GM19023 (cell line): ENCODE measurements at regions not wholly inside any gene's neighbourhood (a gene's known extent, or its start where the extent isn't known, plus 50 kb on each side); places are given as distances from the start of the nearest gene placed in this dataset.
A peak's percentile ranks its signal among the peaks of the same experiment; 100 is the strongest.
"Not testable (repeated sequence)": the region's sequence is repeated elsewhere in the genome, so short reads cannot be mapped to it uniquely, and the experiment has no call there.

ENCODE experiments used
- ATAC-seq: cut with Tn5 transposase; IDR thresholded peaks from one replicate; pipeline ENCODE4 v1.9.1; 2021; ENCODE audit warnings: mild to moderate bottlenecking, moderate library complexity; ENCODE audit not compliant: unreplicated experiment

GRCh38 chr6:72457738-72458137 is 164.1 kb upstream of the KCNQ5 start:
- ATAC-seq: no peak

GRCh38 chr6:72458521-72458920 is 163.3 kb upstream of the KCNQ5 start:
- no peak for ATAC-seq

GRCh38 chr6:72461144-72461543 is 160.7 kb upstream of the KCNQ5 start:
- no peak for ATAC-seq

GRCh38 chr6:72464246-72464645 is 157.6 kb upstream of the KCNQ5 start:
- ATAC-seq: no peak

- ATAC-seq: no peak
These were observed 156.8 kb upstream of the KCNQ5 start for GRCh38 chr6:72464791-72465691.

GRCh38 chr6:72466471-72466870 is 155.4 kb upstream of the KCNQ5 start:
- no peak for ATAC-seq

- no peak for ATAC-seq
These were observed 154.8 kb upstream of the KCNQ5 start for GRCh38 chr6:72466971-72467566.

- ATAC-seq: not testable (repeated sequence)
These were observed 152.4 kb upstream of the KCNQ5 start for GRCh38 chr6:72469406-72469983.

- ATAC-seq: no peak
These were observed 145.8 kb upstream of the KCNQ5 start for GRCh38 chr6:72476051-72476450.

- ATAC-seq: no peak
These were observed 145.2 kb upstream of the KCNQ5 start for GRCh38 chr6:72476646-72477045.

GRCh38 chr6:72495441-72495840 is 126.4 kb upstream of the KCNQ5 start:
- no peak for ATAC-seq

- ATAC-seq: no peak
These were observed 124.7 kb upstream of the KCNQ5 start for GRCh38 chr6:72497186-72497585.

GRCh38 chr6:72500669-72501068 is 121.2 kb upstream of the KCNQ5 start:
- ATAC-seq: no peak

GRCh38 chr6:72504406-72504805 is 117.5 kb upstream of the KCNQ5 start:
- ATAC-seq: no peak

GRCh38 chr6:72505446-72505845 is 116.4 kb upstream of the KCNQ5 start:
- ATAC-seq: no peak

- ATAC-seq: no peak
These were observed 102.0 kb upstream of the KCNQ5 start for GRCh38 chr6:72519871-72520270.

- no peak for ATAC-seq
These were observed 100.2 kb upstream of the KCNQ5 start for GRCh38 chr6:72521684-72522083.

GRCh38 chr6:72522735-72523141 is 99.1 kb upstream of the KCNQ5 start:
- ATAC-seq: no peak

GRCh38 chr6:72524011-72524645 is 97.7 kb upstream of the KCNQ5 start:
- peak; percentile 80 for ATAC-seq

- no peak for ATAC-seq
These were observed 95.9 kb upstream of the KCNQ5 start for GRCh38 chr6:72525821-72526510.

- no peak for ATAC-seq
These were observed 91.7 kb upstream of the KCNQ5 start for GRCh38 chr6:72530152-72530551.
